ENCODE measurements at regions not wholly inside any gene's neighbourhood (a gene's known extent, or its start where the extent isn't known, plus 50 kb on each side); places are given as distances from the start of the nearest gene placed in this dataset.

DNA sequence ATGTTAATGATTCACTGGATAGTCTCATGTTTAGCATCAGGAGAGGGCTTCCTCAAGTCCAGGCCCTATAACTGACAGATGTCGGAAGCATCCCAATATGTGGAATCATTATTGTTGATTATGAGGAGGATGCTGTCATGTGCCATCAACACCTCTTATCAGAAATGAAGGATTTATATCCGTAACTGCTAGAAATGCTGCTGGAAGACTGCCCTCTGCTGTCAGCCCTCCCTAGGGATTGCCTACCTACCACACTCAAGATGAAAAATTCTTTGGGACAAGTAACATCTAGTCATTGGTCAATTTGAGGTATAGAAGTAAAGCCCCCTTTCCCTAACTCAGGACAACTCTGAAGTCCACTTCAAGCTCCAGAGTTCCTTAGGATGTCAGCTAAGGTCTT is 1166.5 kb upstream of the NXPH2 start (continued):
- TF ChIP-seq SNRNP70 (optimal IDR thresholded peaks at IDR 0.05; ENCODE audit: low read depth, low read length) (no peak), U2AF2 (optimal IDR thresholded peaks at IDR 0.05; ENCODE audit: low read depth, low read length) (no peak)
- TF ChIP-seq, protein P1, sequence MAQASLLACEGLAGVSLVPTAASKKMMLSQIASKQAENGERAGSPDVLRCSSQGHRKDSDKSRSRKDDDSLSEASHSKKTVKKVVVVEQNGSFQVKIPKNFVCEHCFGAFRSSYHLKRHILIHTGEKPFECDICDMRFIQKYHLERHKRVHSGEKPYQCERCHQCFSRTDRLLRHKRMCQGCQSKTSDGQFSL (CRISPR knock-in tag; IDR thresholded peaks at IDR 0.05), result no peak
- TF ChIP-seq, protein P1 (tag; IDR thresholded peaks at IDR 0.05), result no peak
- TF ChIP-seq, protein P2, sequence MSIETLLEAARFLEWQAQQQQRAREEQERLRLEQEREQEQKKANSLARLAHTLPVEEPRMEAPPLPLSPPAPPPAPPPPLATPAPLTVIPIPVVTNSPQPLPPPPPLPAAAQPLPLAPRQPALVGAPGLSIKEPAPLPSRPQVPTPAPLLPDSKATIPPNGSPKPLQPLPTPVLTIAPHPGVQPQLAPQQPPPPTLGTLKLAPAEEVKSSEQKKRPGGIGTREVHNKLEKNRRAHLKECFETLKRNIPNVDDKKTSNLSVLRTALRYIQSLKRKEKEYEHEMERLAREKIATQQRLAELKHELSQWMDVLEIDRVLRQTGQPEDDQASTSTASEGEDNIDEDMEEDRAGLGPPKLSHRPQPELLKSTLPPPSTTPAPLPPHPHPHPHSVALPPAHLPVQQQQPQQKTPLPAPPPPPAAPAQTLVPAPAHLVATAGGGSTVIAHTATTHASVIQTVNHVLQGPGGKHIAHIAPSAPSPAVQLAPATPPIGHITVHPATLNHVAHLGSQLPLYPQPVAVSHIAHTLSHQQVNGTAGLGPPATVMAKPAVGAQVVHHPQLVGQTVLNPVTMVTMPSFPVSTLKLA (conservative IDR thresholded peaks at IDR 0.05), result no peak

DNA sequence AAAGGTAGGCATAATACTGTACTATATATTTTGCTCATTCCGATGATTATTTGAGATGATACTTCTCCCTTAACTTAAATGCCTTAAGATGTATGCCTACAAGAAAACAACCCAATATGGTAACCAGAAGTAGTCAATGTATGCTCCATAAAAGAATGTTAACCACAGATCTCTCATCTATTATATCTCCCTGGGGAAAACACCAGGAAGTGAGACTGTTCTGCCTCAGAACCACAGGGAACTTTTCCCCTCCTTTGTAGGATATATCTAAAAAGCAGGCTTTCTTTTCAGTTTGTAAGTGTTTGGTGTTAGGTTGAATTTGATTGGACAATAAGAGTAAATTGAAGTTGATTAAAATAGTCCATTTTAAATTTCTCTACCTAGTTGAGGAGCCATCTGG is 1160.5 kb upstream of the NXPH2 start:
- DNase-seq (ENCODE audit: extremely low read depth in 1 of 4, low spot score in 3 of 4), result no peak
- in situ Hi-C loops (cut with MboI) (no loop called here), intact Hi-C loops (cut with micrococcal nuclease) (no loop called here)
- TF ChIP-seq U2AF2 (optimal IDR thresholded peaks at IDR 0.05; ENCODE audit: low read depth, low read length), result no peak
- TF ChIP-seq ZBTB7A (IDR thresholded peaks at IDR 0.05; ENCODE audit: borderline replicate concordance, control insufficient read depth, low read depth, low read length), result no peak
- no peak for TF ChIP-seq SMARCB1 (IDR thresholded peaks at IDR 0.05; ENCODE audit: insufficient read length, low read depth)
- no peak for TF ChIP-seq TOE1 (IDR thresholded peaks at IDR 0.05; ENCODE audit: borderline replicate concordance)
- no peak for TF ChIP-seq TOE1 (CRISPR knock-in tag; IDR thresholded peaks at IDR 0.05; ENCODE audit: borderline replicate concordance, low read depth)
- TF ChIP-seq, protein P3, sequence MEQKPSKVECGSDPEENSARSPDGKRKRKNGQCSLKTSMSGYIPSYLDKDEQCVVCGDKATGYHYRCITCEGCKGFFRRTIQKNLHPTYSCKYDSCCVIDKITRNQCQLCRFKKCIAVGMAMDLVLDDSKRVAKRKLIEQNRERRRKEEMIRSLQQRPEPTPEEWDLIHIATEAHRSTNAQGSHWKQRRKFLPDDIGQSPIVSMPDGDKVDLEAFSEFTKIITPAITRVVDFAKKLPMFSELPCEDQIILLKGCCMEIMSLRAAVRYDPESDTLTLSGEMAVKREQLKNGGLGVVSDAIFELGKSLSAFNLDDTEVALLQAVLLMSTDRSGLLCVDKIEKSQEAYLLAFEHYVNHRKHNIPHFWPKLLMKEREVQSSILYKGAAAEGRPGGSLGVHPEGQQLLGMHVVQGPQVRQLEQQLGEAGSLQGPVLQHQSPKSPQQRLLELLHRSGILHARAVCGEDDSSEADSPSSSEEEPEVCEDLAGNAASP (IDR thresholded peaks at IDR 0.05), result no peak
- no peak for TF ChIP-seq ZNF76 (CRISPR knock-in tag; IDR thresholded peaks at IDR 0.05; ENCODE audit: borderline replicate concordance)
- TF ChIP-seq NBN (IDR thresholded peaks at IDR 0.05; ENCODE audit: low read depth), result no peak
- TF ChIP-seq NR3C1 (CRISPR knock-in tag; IDR thresholded peaks at IDR 0.05), result no peak
- no peak for TF ChIP-seq ZFPM2 (CRISPR knock-in tag; IDR thresholded peaks at IDR 0.05)
- TF ChIP-seq FOXJ3 (CRISPR knock-in tag; IDR thresholded peaks at IDR 0.05), result no peak
- TF ChIP-seq NUFIP1 (IDR thresholded peaks at IDR 0.05; ENCODE audit: partially characterized antibody), result no peak
- TF ChIP-seq ZNF79 (CRISPR knock-in tag; IDR thresholded peaks at IDR 0.05; ENCODE audit: low read depth), result no peak

More for the DNA sequence above, 1160.5 kb upstream of the NXPH2 start:
- no peak overlapping the region for H3K9ac ChIP-seq (ENCODE audit: insufficient read depth in 1 of 2, low read depth in 2 of 2, low read length in 2 of 2)
- H4K20me1 ChIP-seq (replicated peaks; ENCODE audit: control insufficient read depth, insufficient read depth, low read length), result no peaks in the 10 kb centered on the region
- POLR2A ChIA-PET, result no interaction called here
- H3K79me2 ChIP-seq (ENCODE audit: control insufficient read depth, insufficient read depth, low read length), result no peaks in the 10 kb centered on the region
- BruUV-seq (replicated peaks), result no TSS peak
- no peak overlapping the region for H3K4me2 ChIP-seq (ENCODE audit: insufficient read depth, low read length)
- H2AFZ ChIP-seq (ENCODE audit: low read depth, low read length), result no peak overlapping the region
- no peaks in the 10 kb centered on the region for H3K4me1 ChIP-seq (replicated peaks in 1 of 2; ENCODE audit: control insufficient read depth in 2 of 2, insufficient read depth in 2 of 2, low read length in 2 of 2)
- no peaks in the 10 kb centered on the region for H3K27me3 ChIP-seq (ENCODE audit: control insufficient read depth in 2 of 2, insufficient read depth in 2 of 2, low read length in 2 of 2)
- no peaks in the 10 kb centered on the region for H3K9me1 ChIP-seq (ENCODE audit: control insufficient read depth, insufficient read depth, low read length)
- H3K27ac ChIP-seq (ENCODE audit: extremely low read depth, low read depth, low read length), result no peak overlapping the region
- CTCF ChIA-PET (ENCODE audit: low intra/inter-chr PET ratio), result no interaction called here
- H3K36me3 ChIP-seq (ENCODE audit: control insufficient read depth, insufficient read depth, low read length), result no peaks in the 10 kb centered on the region
- H3K9me3 ChIP-seq (replicated peaks; ENCODE audit: control insufficient read depth, insufficient read depth, low read depth, low read length), result no peaks in the 10 kb centered on the region
- FAIRE-seq, result no peak
- no peak for ATAC-seq
- 0% methylated on average over 1 of the region's 1 CpG for WGBS (ENCODE audit: insufficient coverage, low coverage, missing lambda C conversion rate)
- H3K4me3 ChIP-seq, result no peak overlapping the region
